Ectodermal cell (in vitro differentiated cells): ENCODE measurements at regions not wholly inside any gene's neighbourhood (a gene's known extent, or its start where the extent isn't known, plus 50 kb on each side); places are given as distances from the start of the nearest gene placed in this dataset.

ENCODE experiments used
- H3K27ac ChIP-seq: 2 replicates; pipeline ENCODE4 v1.7.0; 2013; ENCODE audit warnings: mild to moderate bottlenecking, low read depth, low read length; ENCODE audit not compliant: insufficient read depth, poor library complexity, severe bottlenecking
- H3K27me3 ChIP-seq: 2 replicates; pipeline ENCODE4 v1.7.0; 2013; ENCODE audit warnings: mild to moderate bottlenecking, low read length; ENCODE audit not compliant: insufficient read depth, control insufficient read depth, poor library complexity, severe bottlenecking
- H3K36me3 ChIP-seq: one replicate; pipeline ENCODE4 v1.7.0; 2013; ENCODE audit warnings: low read length; ENCODE audit not compliant: control insufficient read depth, insufficient read depth
- H3K4me1 ChIP-seq: one replicate; pipeline ENCODE4 v1.7.0; 2013; ENCODE audit warnings: low read length; ENCODE audit not compliant: control insufficient read depth, insufficient read depth
- H3K4me3 ChIP-seq: 2 replicates; pipeline ENCODE4 v1.7.0; 2013; ENCODE audit warnings: low read depth, low read length, control low read depth; ENCODE audit not compliant: insufficient read depth
- H3K9me3 ChIP-seq: 2 replicates; pipeline ENCODE4 v1.7.0; 2013; ENCODE audit warnings: mild to moderate bottlenecking, low read length, moderate library complexity; ENCODE audit not compliant: control insufficient read depth
- WGBS, 2 experiments: methylation state at CpG; one replicate each; pipeline ENCODE4 v1.1.7; 2013; ENCODE audit warnings: missing lambda C conversion rate in 2 of 2; 5-methylcytosine and 5-hydroxymethylcytosine counted together

DNA sequence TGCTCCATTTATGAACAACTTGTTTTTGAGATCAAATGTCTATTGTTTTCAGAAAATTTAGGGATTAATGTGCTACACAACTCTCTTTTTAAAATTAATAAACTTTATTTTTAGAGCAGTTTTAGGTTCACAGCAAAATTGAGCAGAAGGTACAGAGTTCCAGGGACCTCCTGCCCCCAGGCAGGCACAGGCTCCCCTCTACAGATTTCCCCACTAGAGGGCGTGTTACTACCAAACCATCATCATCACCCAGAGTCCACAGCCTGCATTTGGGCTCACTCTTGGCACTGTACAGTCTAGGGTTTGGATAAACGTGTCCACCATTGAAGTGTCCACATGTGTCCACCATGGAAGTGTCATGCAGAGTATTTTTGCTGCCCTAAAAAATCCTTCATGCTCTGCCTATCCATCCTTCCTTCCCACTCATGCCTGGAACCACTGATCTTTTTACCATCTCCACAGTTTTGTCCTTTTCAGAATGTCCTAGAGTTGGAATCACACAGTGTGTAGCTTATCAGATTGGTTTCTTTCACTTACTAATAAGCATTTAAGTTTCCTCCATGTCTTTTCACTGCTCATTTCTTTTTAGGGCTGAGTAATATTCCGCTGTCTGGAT, 61.7 kb downstream of the MRPL36 start:
- Histone ChIP-seq H3K27me3 (no peaks in the 10 kb centered on the region), H3K9me3 (peaks cover 2% of the 10 kb centered on the region), H3K4me3 (no peak overlapping the region), H3K36me3 (no peaks in the 10 kb centered on the region), H3K27ac (no peak overlapping the region), H3K4me1 (peaks cover 8% of the 10 kb centered on the region)
- 23 to 35% methylated on average over 3 of the region's 3 CpGs for WGBS, 2 experiments

DNA sequence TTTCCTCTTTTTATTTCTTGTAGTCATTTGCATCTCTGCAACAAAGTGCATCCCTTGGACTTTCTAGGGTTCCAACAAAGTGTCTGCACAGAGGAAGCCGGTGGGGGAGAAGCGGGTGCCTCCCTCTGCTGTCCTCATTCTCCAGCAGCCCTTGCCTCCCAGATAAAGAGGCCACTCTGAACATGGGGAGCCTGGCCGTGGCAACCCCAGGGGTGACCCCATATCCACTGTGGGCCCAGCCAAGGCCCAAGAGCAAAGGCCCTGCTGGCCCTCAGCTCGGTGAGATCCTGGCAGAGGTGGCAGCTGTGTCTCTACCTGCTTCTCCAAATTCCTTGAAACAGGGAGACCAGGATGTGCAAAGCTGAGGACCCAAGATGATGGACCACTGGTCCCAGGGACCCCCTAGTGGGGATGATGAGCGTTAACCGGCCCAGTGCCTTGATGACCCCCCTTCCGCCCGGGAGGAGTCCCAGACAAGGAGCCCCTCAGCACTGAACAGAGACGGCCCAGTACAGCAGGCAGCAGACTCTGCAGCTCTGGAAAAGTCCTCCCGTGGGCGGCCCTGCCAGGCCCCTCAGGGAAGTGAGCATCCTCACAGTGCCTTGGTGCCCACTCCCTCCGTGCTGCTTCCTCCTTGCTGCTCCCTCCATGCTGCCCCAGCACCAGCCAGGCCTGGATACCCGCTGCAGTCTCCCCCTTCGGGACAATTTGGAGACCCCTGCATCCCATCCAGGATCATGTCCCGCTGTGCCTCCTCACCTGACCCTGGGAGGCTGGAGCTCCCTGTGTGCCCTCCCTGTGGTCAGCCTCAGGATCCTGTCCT, 62.5 kb downstream of the MRPL36 start:
- Histone ChIP-seq H3K4me3 (no peak overlapping the region), H3K27me3 (no peaks in the 10 kb centered on the region), H3K27ac (no peak overlapping the region), H3K36me3 (no peaks in the 10 kb centered on the region), H3K9me3 (peaks cover 2% of the 10 kb centered on the region), H3K4me1 (peaks cover 8% of the 10 kb centered on the region)
- 88% methylated on average over 15 of the region's 15 CpGs for WGBS, 2 experiments

DNA sequence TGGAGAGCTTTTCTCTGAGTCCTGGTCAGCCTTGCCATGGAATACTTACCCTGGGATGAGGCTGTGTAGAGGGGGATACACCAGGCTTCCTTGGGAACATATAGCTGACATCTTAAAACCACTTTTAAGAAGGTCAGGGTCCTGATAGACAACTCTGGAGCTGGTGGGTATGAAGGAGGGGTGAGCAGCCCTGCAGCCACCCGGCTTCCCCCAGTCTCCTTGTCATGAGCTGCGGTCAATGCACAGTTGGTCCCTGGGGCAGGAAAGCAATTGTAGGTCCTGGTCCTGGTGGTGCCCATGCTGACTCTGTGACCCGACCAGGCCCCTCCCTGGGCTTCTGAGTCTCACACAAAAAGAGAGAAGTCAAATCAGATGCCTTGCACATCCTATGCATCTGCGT, 63.6 kb downstream of the MRPL36 start:
- Histone ChIP-seq H3K4me3 (no peak overlapping the region), H3K4me1 (peaks cover 8% of the 10 kb centered on the region), H3K27me3 (no peaks in the 10 kb centered on the region), H3K36me3 (no peaks in the 10 kb centered on the region), H3K27ac (no peak overlapping the region), H3K9me3 (peaks cover 2% of the 10 kb centered on the region)
- WGBS, 2 experiments, result 90 to 91% methylated on average over 4 of the region's 4 CpGs

DNA sequence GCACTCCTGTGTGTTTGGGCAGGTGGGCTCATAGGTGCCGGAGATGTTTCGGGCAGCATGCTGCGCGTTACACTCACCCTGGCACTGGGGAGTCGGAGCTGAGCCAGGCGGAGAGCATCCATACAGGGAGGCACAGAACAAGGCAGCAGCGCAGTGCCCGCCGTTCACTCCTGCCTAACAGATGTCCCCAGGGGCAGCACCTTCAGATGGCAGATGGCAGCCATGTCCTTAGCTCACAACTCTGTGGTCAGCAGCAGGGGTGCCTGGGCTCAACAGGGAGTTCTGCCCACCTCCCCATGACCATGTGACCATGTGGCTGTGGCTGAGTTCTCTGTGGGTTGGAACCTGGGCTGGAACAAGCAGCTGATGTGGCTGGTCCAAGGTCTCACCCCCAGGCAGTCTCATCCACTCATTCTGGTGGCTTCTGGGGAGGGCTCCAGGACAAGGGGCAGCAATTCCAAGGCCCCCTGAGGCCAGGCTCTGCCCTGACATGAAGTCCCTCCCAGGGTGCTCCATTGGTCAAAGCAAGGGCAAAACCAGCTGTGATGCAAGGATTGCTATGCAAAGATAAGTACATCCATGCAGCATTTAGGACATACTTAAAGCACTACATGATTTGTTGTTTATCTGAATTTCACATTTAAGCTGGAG, 64.2 kb downstream of the MRPL36 start:
- WGBS, 2 experiments, result 96 to 97% methylated on average over 9 of the region's 9 CpGs
- Histone ChIP-seq H3K4me3 (no peak overlapping the region), H3K4me1 (peaks cover 8% of the 10 kb centered on the region), H3K9me3 (peaks cover 2% of the 10 kb centered on the region), H3K27me3 (no peaks in the 10 kb centered on the region), H3K27ac (no peak overlapping the region), H3K36me3 (no peaks in the 10 kb centered on the region)

DNA sequence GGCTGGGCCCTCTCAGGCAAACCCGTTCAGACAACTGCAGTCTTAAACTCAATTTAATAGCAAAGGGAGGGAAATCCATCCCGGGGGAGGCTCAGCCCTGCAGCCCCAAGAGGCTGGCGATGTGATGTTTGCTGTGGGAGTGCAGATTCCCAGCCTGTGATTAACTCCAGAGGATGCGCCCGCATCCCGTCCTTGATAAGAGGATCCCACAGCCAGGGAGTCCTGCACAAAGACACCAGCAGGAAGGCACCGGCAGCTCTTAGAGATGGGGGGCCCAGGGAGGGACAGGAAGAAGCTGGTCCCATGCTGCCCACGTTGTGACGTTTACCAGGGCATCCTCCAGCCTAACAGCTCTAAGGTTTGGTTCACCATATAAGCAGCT, 64.7 kb downstream of the MRPL36 start:
- Histone ChIP-seq H3K9me3 (peaks cover 2% of the 10 kb centered on the region), H3K4me1 (peaks cover 8% of the 10 kb centered on the region), H3K27ac (no peak overlapping the region), H3K4me3 (no peak overlapping the region), H3K36me3 (no peaks in the 10 kb centered on the region), H3K27me3 (no peaks in the 10 kb centered on the region)
- 84 to 87% methylated on average over 9 of the region's 9 CpGs for WGBS, 2 experiments

DNA sequence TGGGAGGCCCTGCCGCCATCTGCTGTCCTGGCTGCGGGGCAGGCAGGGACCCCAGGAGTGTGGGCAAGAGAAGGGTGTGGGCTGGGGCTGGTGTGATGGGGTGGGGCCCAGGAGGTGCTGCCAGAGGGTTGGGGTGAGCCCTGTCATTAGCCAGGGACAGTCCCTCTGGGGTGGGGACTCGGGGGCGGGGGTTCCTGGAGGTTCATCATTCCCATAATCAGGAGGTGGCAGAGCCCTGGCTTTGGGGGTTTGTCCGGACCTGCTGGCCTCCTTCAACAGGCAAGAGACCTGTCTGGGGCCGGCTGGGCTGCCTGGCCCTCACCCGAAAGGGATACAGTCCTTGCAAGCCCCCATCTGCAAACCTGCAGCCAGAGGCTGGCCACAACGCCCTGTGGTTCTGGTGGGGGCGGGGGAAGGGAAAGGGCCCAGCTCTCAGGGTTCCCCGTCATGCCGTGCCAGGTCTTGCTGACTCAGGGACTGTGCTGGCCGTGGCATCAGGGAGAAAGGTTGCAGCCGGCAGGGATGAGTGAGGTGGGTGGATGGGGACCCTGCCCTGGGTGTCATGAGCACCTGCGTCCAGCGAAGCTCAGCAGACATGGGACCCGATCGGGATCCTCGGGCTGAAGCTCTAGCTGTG, 65.2 kb downstream of the MRPL36 start:
- H3K4me3 ChIP-seq, result no peak overlapping the region
- H3K4me1 ChIP-seq, result peaks cover 8% of the 10 kb centered on the region
- H3K36me3 ChIP-seq, result no peaks in the 10 kb centered on the region
- no peaks in the 10 kb centered on the region for H3K27me3 ChIP-seq
- no peak overlapping the region for H3K27ac ChIP-seq
- WGBS, 2 experiments, result 93 to 94% methylated on average over 18 of the region's 18 CpGs
- peaks cover 2% of the 10 kb centered on the region for H3K9me3 ChIP-seq

DNA sequence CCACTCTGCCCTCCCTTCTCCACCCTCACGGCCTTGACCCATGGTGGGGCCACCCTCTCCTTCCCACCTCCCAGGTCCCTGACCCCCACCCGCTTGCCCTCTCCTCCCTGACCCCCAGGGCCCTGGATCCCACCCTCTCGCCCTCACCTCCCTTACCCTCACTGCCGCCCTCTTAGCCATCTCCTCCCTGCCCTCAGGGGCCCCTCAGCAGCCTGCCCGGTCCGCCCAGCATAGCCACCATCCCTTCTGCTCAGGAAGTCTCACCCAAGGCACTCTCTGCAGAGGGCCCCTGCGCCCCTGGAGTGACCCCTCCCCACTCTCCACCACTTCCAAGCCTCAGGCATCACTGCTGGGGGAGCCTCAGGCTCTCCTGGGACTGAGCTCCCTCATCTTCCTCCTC, 66.3 kb downstream of the MRPL36 start:
- no peak overlapping the region for H3K4me3 ChIP-seq
- H3K4me1 ChIP-seq, result peaks cover 8% of the 10 kb centered on the region
- WGBS, 2 experiments, result 93 to 94% methylated on average over 7 of the region's 7 CpGs
- H3K9me3 ChIP-seq, result no peaks in the 10 kb centered on the region
- no peak overlapping the region for H3K27ac ChIP-seq
- H3K27me3 ChIP-seq, result no peaks in the 10 kb centered on the region
- H3K36me3 ChIP-seq, result no peaks in the 10 kb centered on the region

DNA sequence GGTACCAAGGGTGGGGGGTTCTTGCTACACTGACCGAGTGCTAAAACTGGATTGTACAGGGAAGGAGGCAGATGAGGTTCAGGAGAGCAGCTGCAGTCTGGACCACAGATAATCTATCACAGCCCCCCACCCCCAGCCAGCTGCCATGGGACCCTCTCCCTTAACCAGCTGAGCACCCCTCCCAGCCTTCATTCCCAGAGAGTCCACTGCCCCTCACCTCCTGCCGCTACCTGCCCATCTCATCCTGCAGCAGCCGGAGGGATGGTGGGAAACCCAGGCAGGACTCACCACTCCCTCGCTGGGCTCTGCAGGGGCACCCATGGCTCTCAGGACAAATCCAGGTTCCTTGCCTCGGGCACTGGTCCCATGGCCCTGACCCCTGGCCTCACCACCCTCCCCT, 66.7 kb downstream of the MRPL36 start:
- Histone ChIP-seq H3K4me1 (peaks cover 8% of the 10 kb centered on the region), H3K27ac (no peak overlapping the region), H3K9me3 (no peaks in the 10 kb centered on the region), H3K27me3 (no peaks in the 10 kb centered on the region), H3K36me3 (no peaks in the 10 kb centered on the region), H3K4me3 (no peak overlapping the region)
- 89 to 95% methylated on average over 5 of the region's 5 CpGs for WGBS, 2 experiments

DNA sequence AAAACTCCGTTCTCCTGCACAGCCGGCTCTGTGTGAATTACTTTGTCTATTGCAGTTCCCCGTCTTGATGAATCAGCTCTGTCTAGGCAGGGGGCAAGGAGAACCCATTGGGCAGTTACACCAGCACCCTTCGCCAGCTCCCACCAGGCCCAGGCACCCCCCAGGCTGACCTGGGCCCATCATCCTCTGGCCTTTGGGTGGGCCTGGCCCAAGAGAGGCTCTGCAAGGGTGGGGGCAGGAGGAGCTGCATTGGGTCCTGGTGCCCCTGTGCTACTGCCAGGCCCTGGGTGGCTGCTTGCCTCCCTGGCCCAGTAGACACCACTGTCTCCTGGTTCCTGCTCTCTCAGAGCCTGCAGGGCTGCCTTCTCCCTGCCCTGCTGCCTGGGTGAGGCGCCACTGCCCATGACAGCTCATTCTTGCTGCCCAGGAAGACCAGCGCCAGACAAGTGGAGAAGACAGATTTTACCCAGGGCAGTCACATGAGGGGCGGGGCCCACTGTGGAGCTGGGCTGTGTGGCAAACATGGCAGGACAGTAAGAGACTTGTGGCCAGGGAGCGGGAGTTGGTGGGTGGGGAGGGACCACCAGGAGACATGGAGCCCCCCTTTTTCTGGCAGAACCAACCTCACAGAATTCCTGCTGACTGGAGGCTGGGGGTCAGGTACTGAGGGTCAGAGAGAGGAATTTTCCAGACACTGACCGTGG, 67.2 kb downstream of the MRPL36 start:
- Histone ChIP-seq H3K27ac (no peak overlapping the region), H3K36me3 (no peaks in the 10 kb centered on the region), H3K9me3 (no peaks in the 10 kb centered on the region), H3K4me3 (no peak overlapping the region), H3K4me1 (peaks cover 8% of the 10 kb centered on the region), H3K27me3 (no peaks in the 10 kb centered on the region)
- 92 to 93% methylated on average over 9 of the region's 9 CpGs for WGBS, 2 experiments
